Neuronal stem cell (in vitro differentiated cells): ENCODE measurements at regions not wholly inside any gene's neighbourhood (a gene's known extent, or its start where the extent isn't known, plus 50 kb on each side); places are given as distances from the start of the nearest gene placed in this dataset.

Experiments
- DNase-seq: peaks from one replicate; pipeline ENCODE4 v3.0.0-alpha.2; 2013; ENCODE audit warnings: low spot score
- H2AFZ ChIP-seq: one replicate; pipeline ENCODE4 v1.6.1; 2013; ENCODE audit warnings: mild to moderate bottlenecking, low read length, inconsistent platforms
- H2AK5ac ChIP-seq: 2 replicates; pipeline ENCODE4 v1.6.1; 2013; ENCODE audit warnings: low read depth, mild to moderate bottlenecking, inconsistent platforms, low read length, moderate library complexity, mixed read lengths
- H2BK120ac ChIP-seq: 2 replicates; pipeline ENCODE4 v1.6.1; 2013; ENCODE audit warnings: low read depth, mild to moderate bottlenecking, inconsistent platforms, low read length, moderate library complexity, mixed read lengths
- H2BK12ac ChIP-seq: one replicate; pipeline ENCODE4 v1.6.1; 2013; ENCODE audit warnings: low read length, inconsistent platforms
- H2BK15ac ChIP-seq: 2 replicates; pipeline ENCODE4 v1.6.1; 2013; ENCODE audit warnings: mild to moderate bottlenecking, low read length, inconsistent platforms, mixed read lengths
- H2BK5ac ChIP-seq: one replicate; pipeline ENCODE4 v1.6.1; 2013; ENCODE audit warnings: inconsistent platforms, mild to moderate bottlenecking, low read length, moderate library complexity
- H3K14ac ChIP-seq: one replicate; pipeline ENCODE4 v1.6.1; 2013; ENCODE audit warnings: low read length, inconsistent platforms
- H3K18ac ChIP-seq: 2 replicates; pipeline ENCODE4 v1.6.1; 2013; ENCODE audit warnings: low read length, inconsistent platforms
- H3K23ac ChIP-seq: 2 replicates; pipeline ENCODE4 v1.6.1; 2013; ENCODE audit warnings: low read depth, mild to moderate bottlenecking, mixed read lengths, low read length, inconsistent platforms; ENCODE audit not compliant: poor library complexity
- H3K27ac ChIP-seq: replicated peaks from 3 replicates; pipeline ENCODE4 v1.5.1; 2013; ENCODE audit warnings: low read length, inconsistent platforms
- H3K27me3 ChIP-seq, 3 experiments: 2 replicates each; pipeline ENCODE4 v1.6.1; 2013; ENCODE audit warnings: low read length in 3 of 3, mild to moderate bottlenecking in 2 of 3, inconsistent platforms in 1 of 3, low read depth in 1 of 3, mixed read lengths in 1 of 3, moderate library complexity in 1 of 3; ENCODE audit not compliant: control insufficient read depth in 3 of 3, insufficient read depth in 3 of 3
- H3K36me3 ChIP-seq, 2 donors: replicated peaks in 1 of 2; 2 replicates each; pipeline ENCODE4 v1.6.1; 2013; ENCODE audit warnings: low read length in 2 of 2; ENCODE audit not compliant: control insufficient read depth in 2 of 2, insufficient read depth in 2 of 2
- H3K4ac ChIP-seq: 2 replicates; pipeline ENCODE4 v1.6.1; 2013; ENCODE audit warnings: inconsistent platforms, mild to moderate bottlenecking, low read length, moderate library complexity
- H3K4me1 ChIP-seq, 2 donors: 1 replicate in 1 of 2; 2 replicates in 1 of 2; pipeline ENCODE4 v1.6.1; 2013; ENCODE audit warnings: low read length in 2 of 2, low read depth in 1 of 2; ENCODE audit not compliant: control insufficient read depth in 2 of 2, insufficient read depth in 1 of 2
- H3K4me2 ChIP-seq: one replicate; pipeline ENCODE4 v1.6.1; 2013; ENCODE audit warnings: mild to moderate bottlenecking, low read length, inconsistent platforms; ENCODE audit not compliant: insufficient read depth, poor library complexity, severe bottlenecking
- H3K4me3 ChIP-seq, 2 donors: 2 replicates each; pipeline ENCODE4 v1.5.1; 2013; ENCODE audit warnings: low read length in 2 of 2, mild to moderate bottlenecking in 2 of 2, inconsistent platforms in 1 of 2, moderate library complexity in 1 of 2
- H3K79me1 ChIP-seq: one replicate; pipeline ENCODE4 v1.6.1; 2013; ENCODE audit warnings: low read depth, mild to moderate bottlenecking, inconsistent platforms, low read length, moderate library complexity
- H3K9ac ChIP-seq: one replicate; pipeline ENCODE4 v1.6.1; 2013; ENCODE audit warnings: mild to moderate bottlenecking, low read depth, low read length, inconsistent platforms; ENCODE audit not compliant: poor library complexity
- H3K9me3 ChIP-seq, 2 donors: replicated peaks in 1 of 2; 2 replicates each; pipeline versions ENCODE3 to v1.6.1; 2013; ENCODE audit warnings: low read length in 2 of 2, mild to moderate bottlenecking in 2 of 2, inconsistent platforms in 1 of 2, low read depth in 1 of 2, mixed read lengths in 1 of 2, moderate library complexity in 1 of 2; ENCODE audit not compliant: control insufficient read depth in 2 of 2, insufficient read depth in 1 of 2
- H4K8ac ChIP-seq: one replicate; pipeline ENCODE4 v1.6.1; 2013; ENCODE audit warnings: low read depth, mild to moderate bottlenecking, inconsistent platforms, low read length, moderate library complexity
- H4K91ac ChIP-seq: one replicate; pipeline ENCODE4 v1.6.1; 2013; ENCODE audit warnings: low read length, low read depth, mild to moderate bottlenecking, inconsistent platforms; ENCODE audit not compliant: poor library complexity
- WGBS, 2 donors: extraction: QIAGEN DNeasy Blood & Tissue Kit; methylation state at CpG; one replicate each; pipeline ENCODE4 v1.1.7; 2013; ENCODE audit warnings: missing lambda C conversion rate in 2 of 2, mixed read lengths in 1 of 2; ENCODE audit not compliant: insufficient read length in 2 of 2, insufficient replicate concordance in 1 of 2; ENCODE audit errors: extremely low coverage in 2 of 2; 5-methylcytosine and 5-hydroxymethylcytosine counted together

- Histone ChIP-seq H3K23ac (no peak overlapping the region), H3K4me1 (peaks cover 2 to 15% of the 10 kb centered on the region in 2 donors), H2BK120ac (no peak overlapping the region), H3K18ac (no peak overlapping the region), H3K27me3 (no peaks in the 10 kb centered on the region), H2AK5ac (no peak overlapping the region), H2AFZ (peak overlapping the region; percentile 83), H3K79me1 (no peaks in the 10 kb centered on the region), H2BK12ac (no peak overlapping the region), H2BK15ac (no peak overlapping the region), H3K9ac (no peak overlapping the region), H3K4me2 (no peak overlapping the region), H2BK5ac (no peak overlapping the region), H3K4ac (no peak overlapping the region), H3K14ac (no peak overlapping the region), H4K8ac (no peak overlapping the region), H3K36me3 (no peaks in the 10 kb centered on the region), H3K4me3 (no peak overlapping the region), H3K27ac (peak overlapping the region; percentile 68), H3K9me3 (no peaks in the 10 kb centered on the region), H4K91ac (no peak overlapping the region)
- no peak for DNase-seq
- no CpG with 5 or more reads among the region's 4 CpGs for WGBS, 2 donors
These were observed 88.5 kb upstream of the TSPAN5 start for GRCh38 chr4:98746936-98747335.

GRCh38 chr4:98746530-98746929 lies 88.1 kb upstream of the TSPAN5 start:
- H3K27me3 ChIP-seq: no peaks in the 10 kb centered on the region
- H3K4me3 ChIP-seq: no peak overlapping the region
- no CpG with 5 or more reads among the region's 1 CpG for WGBS, 2 donors
- H4K91ac ChIP-seq: peak overlapping the region; percentile 44
- H2BK120ac ChIP-seq: no peak overlapping the region
- no peaks in the 10 kb centered on the region for H3K79me1 ChIP-seq
- H2BK12ac ChIP-seq: no peak overlapping the region
- peaks cover 2 to 15% of the 10 kb centered on the region in 2 donors for H3K4me1 ChIP-seq
- peak overlapping the region; percentile 76 for H4K8ac ChIP-seq
- H3K23ac ChIP-seq: no peak overlapping the region
- no peak overlapping the region for H3K9ac ChIP-seq
- DNase-seq: no peak
- peak overlapping the region; percentile 24 for H3K4ac ChIP-seq
- H3K4me2 ChIP-seq: no peak overlapping the region
- H2BK5ac ChIP-seq: no peak overlapping the region
- H2AK5ac ChIP-seq: no peak overlapping the region
- peak overlapping the region; percentile 83 for H2AFZ ChIP-seq
- H3K18ac ChIP-seq: no peak overlapping the region
- H3K14ac ChIP-seq: no peak overlapping the region
- peak overlapping the region; percentile 68 for H3K27ac ChIP-seq
- H2BK15ac ChIP-seq: no peak overlapping the region
- H3K9me3 ChIP-seq: no peaks in the 10 kb centered on the region
- H3K36me3 ChIP-seq: no peaks in the 10 kb centered on the region

GRCh38 chr4:98745366-98745765 lies 87.0 kb upstream of the TSPAN5 start:
- Histone ChIP-seq H3K9ac (no peak overlapping the region), H3K4me3 (no peak overlapping the region), H3K18ac (no peak overlapping the region), H2BK15ac (no peak overlapping the region), H3K14ac (no peak overlapping the region), H2BK12ac (no peak overlapping the region), H4K91ac (no peak overlapping the region), H3K27ac (no peak overlapping the region), H4K8ac (no peak overlapping the region), H3K36me3 (no peaks in the 10 kb centered on the region), H3K4ac (no peak overlapping the region), H3K27me3 (no peaks in the 10 kb centered on the region), H3K4me2 (no peak overlapping the region), H2BK5ac (no peak overlapping the region), H2AK5ac (no peak overlapping the region), H2BK120ac (no peak overlapping the region), H3K9me3 (peaks cover 0 to 2% of the 10 kb centered on the region in 2 donors), H3K4me1 (peaks cover 2 to 15% of the 10 kb centered on the region in 2 donors), H3K23ac (no peak overlapping the region), H3K79me1 (no peaks in the 10 kb centered on the region), H2AFZ (no peak overlapping the region)
- WGBS, 2 donors: no CpG with 5 or more reads among the region's 3 CpGs
- no peak for DNase-seq

- Histone ChIP-seq H2BK15ac (no peak overlapping the region), H3K79me1 (no peaks in the 10 kb centered on the region), H3K23ac (no peak overlapping the region), H3K4me2 (no peak overlapping the region), H4K8ac (no peak overlapping the region), H2BK120ac (no peak overlapping the region), H3K27me3 (no peaks in the 10 kb centered on the region), H3K9me3 (peaks cover 0 to 2% of the 10 kb centered on the region in 2 donors), H3K18ac (no peak overlapping the region), H3K4ac (no peak overlapping the region), H2BK5ac (no peak overlapping the region), H3K4me1 (peaks cover 4 to 15% of the 10 kb centered on the region in 2 donors), H4K91ac (no peak overlapping the region), H3K27ac (no peak overlapping the region), H3K4me3 (no peak overlapping the region), H3K14ac (no peak overlapping the region), H2AFZ (no peak overlapping the region), H2AK5ac (no peak overlapping the region), H3K9ac (no peak overlapping the region), H3K36me3 (no peaks in the 10 kb centered on the region), H2BK12ac (no peak overlapping the region)
- DNase-seq: no peak
- WGBS, 2 donors: no CpG with 5 or more reads among the region's 4 CpGs
These were observed 86.2 kb upstream of the TSPAN5 start for GRCh38 chr4:98744372-98745150.
